ENCODE measurements at regions not wholly inside any gene's neighbourhood (a gene's known extent, or its start where the extent isn't known, plus 50 kb on each side); places are given as distances from the start of the nearest gene placed in this dataset.

GRCh38 chr13:67619351-67619994 lies 389.3 kb upstream of the PCDH9 start:
- TF ChIP-seq RXRA (IDR thresholded peaks at IDR 0.05; ENCODE audit: insufficient read depth, low read depth, low read length) (no peak), JUN (IDR thresholded peaks at IDR 0.05; ENCODE audit: low read depth, low read length) (no peak), CTCF (IDR thresholded peaks at IDR 0.05; ENCODE audit: control extremely low read depth in 1 of 3, insufficient read depth in 1 of 3, low read depth in 1 of 3, low read length in 3 of 3) (no peak), EZH2 (IDR thresholded peaks at IDR 0.05; ENCODE audit: low read depth, low read length, severe bottlenecking) (no peak)

Measured in H1 (cell line).